Choroid plexus epithelial cell (primary cell): ENCODE measurements at regions not wholly inside any gene's neighbourhood (a gene's known extent, or its start where the extent isn't known, plus 50 kb on each side); places are given as distances from the start of the nearest gene placed in this dataset.

Source experiments
- DNase-seq: peaks from one replicate; pipeline ENCODE4 v3.0.0-alpha.2; 2010; ENCODE audit warnings: low read depth
- H3K4me3 ChIP-seq: 2 replicates; pipeline ENCODE4 v1.5.1; 2011; ENCODE audit warnings: low read depth, mild to moderate bottlenecking, control low read depth, low read length, moderate library complexity
- TF ChIP-seq, protein P1 (sequence below): conservative IDR thresholded peaks from 2 replicates; pipeline ENCODE4 v1.5.1; 2011; ENCODE audit warnings: low read depth, mild to moderate bottlenecking, control low read depth, inconsistent platforms, low read length, moderate library complexity

DNA sequence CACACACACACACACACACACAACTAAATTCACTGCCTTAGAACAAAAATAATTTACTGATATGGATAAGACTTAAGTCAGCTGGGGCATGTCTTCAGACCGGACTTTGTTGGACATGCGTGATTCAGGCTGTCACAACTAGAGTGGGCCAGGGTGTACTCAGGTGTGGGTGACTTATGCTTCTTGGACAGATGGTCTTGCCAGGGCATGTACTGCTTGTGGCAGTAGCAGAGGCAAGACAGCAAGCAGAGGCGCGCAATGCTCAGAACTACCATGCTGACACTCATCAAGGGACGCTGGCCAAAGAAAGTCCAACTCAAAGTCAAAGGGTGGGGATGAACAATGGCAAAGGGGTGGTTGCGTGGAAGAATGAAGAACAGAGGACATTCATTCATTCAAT, 437.5 kb downstream of the CBLN4 start:
- no peak for DNase-seq
- TF ChIP-seq, protein P1, sequence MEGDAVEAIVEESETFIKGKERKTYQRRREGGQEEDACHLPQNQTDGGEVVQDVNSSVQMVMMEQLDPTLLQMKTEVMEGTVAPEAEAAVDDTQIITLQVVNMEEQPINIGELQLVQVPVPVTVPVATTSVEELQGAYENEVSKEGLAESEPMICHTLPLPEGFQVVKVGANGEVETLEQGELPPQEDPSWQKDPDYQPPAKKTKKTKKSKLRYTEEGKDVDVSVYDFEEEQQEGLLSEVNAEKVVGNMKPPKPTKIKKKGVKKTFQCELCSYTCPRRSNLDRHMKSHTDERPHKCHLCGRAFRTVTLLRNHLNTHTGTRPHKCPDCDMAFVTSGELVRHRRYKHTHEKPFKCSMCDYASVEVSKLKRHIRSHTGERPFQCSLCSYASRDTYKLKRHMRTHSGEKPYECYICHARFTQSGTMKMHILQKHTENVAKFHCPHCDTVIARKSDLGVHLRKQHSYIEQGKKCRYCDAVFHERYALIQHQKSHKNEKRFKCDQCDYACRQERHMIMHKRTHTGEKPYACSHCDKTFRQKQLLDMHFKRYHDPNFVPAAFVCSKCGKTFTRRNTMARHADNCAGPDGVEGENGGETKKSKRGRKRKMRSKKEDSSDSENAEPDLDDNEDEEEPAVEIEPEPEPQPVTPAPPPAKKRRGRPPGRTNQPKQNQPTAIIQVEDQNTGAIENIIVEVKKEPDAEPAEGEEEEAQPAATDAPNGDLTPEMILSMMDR, result no peak
- no peak overlapping the region for H3K4me3 ChIP-seq

GRCh38 chr20:55565096-55565773, 440.1 kb downstream of the CBLN4 start:
- H3K4me3 ChIP-seq, result no peak overlapping the region
- TF ChIP-seq, protein P1, result no peak
- DNase-seq, result no peak

DNA sequence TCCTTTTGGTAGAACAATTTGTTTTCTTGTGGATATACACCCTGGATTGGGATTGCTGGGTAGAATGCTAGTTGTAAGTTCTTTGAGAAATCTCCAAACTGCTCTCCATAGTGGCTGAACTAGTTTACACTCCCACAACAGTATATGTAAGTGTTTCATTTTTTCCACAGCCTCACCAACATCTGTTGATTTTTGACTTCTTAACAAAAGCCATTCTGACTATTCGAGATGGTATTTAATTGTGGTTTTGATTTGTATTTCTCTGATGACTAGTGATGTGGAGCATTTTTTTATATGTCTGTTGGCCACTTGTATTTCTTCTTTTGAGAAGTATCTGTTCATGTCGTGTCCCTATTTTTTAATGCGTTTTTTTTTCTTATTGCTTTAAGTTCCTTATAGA, 444.1 kb downstream of the CBLN4 start:
- no peak overlapping the region for H3K4me3 ChIP-seq
- TF ChIP-seq, protein P1, result no peak
- DNase-seq, result no peak

DNA sequence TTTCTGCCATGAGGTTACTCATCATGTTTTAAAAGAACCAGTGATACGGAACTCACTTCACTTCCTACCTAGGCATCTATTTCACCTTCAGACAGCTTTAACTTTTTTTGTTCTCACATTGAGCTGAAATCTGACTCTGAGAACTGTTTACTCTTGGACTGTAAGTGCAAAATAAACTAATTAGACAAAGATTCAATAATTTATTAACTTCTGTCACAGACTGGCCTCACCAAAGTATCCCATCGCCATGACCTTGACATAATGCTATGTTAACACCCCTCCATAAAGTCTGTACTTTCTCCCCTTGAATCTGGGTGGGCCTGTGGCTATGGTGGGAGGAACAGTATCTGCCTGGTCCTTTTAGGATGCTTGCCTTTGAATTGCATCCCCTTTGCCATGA, 448.1 kb downstream of the CBLN4 start:
- DNase-seq, result no peak
- H3K4me3 ChIP-seq, result no peak overlapping the region
- TF ChIP-seq, protein P1, result no peak

- no peak for DNase-seq
- no peak overlapping the region for H3K4me3 ChIP-seq
- TF ChIP-seq, protein P1, result no peak
Observed at GRCh38 chr20:55555075-55555650, 450.2 kb downstream of the CBLN4 start.

GRCh38 chr20:55544638-55545037, 460.7 kb downstream of the CBLN4 start:
- H3K4me3 ChIP-seq, result no peak overlapping the region

More at GRCh38 chr20:55544638-55545037, 460.7 kb downstream of the CBLN4 start:
- DNase-seq, result no peak
- TF ChIP-seq, protein P1, result no peak
